CD14-positive monocyte (primary cell): ENCODE measurements at regions not wholly inside any gene's neighbourhood (a gene's known extent, or its start where the extent isn't known, plus 50 kb on each side); places are given as distances from the start of the nearest gene placed in this dataset.

ENCODE experiments used
- DNase-seq, 3 donors: peaks; one replicate each; pipeline ENCODE4 v3.0.0-alpha.2; 2011 to 2022
- H2AFZ ChIP-seq: 2 replicates; pipeline ENCODE4 v1.6.0; 2012; ENCODE audit warnings: mild to moderate bottlenecking, low read depth, low read length, inconsistent platforms; ENCODE audit not compliant: insufficient read depth, poor library complexity, severe bottlenecking
- H3K27ac ChIP-seq, 2 donors: 1 replicate in 1 of 2; 2 replicates in 1 of 2; pipeline ENCODE4 v1.5.1; 2012 to 2013; ENCODE audit warnings: low read length in 2 of 2, control low read depth in 1 of 2, inconsistent platforms in 1 of 2, low read depth in 1 of 2, mild to moderate bottlenecking in 1 of 2
- H3K27me3 ChIP-seq, 2 donors: one replicate each; pipeline versions ENCODE4 v1.6.0 to v1.6.1; 2011 to 2013; ENCODE audit warnings: low read length in 2 of 2; ENCODE audit not compliant: control insufficient read depth in 2 of 2, insufficient read depth in 2 of 2
- H3K36me3 ChIP-seq, 2 donors: replicated peaks in 1 of 2; 1 replicate in 1 of 2; 2 replicates in 1 of 2; pipeline versions ENCODE4 v1.5.1 to v1.6.1; 2012 to 2013; ENCODE audit warnings: low read length in 2 of 2, control low read depth in 1 of 2, inconsistent platforms in 1 of 2, mild to moderate bottlenecking in 1 of 2; ENCODE audit not compliant: insufficient read depth in 2 of 2, control insufficient read depth in 1 of 2
- H3K4me1 ChIP-seq, 2 donors: 1 replicate in 1 of 2; 2 replicates in 1 of 2; pipeline versions ENCODE4 v1.5.1 to v1.6.1; 2012 to 2013; ENCODE audit warnings: low read length in 2 of 2, control low read depth in 1 of 2, inconsistent platforms in 1 of 2, mild to moderate bottlenecking in 1 of 2, moderate library complexity in 1 of 2; ENCODE audit not compliant: insufficient read depth in 2 of 2, control insufficient read depth in 1 of 2
- H3K4me2 ChIP-seq: replicated peaks from 2 replicates; pipeline ENCODE3; 2012; ENCODE audit warnings: low read length, moderate library complexity, mild to moderate bottlenecking; ENCODE audit not compliant: poor library complexity, severe bottlenecking; ENCODE audit errors: extremely low read depth
- H3K4me3 ChIP-seq, 3 experiments: fragments of 200-600 bp in 1 of 3; sonication (generic) in 1 of 3; replicated peaks in 1 of 3; 1 replicate in 2 of 3; 2 replicates in 1 of 3; pipeline ENCODE4 v1.5.1; 2011 to 2013; ENCODE audit warnings: low read length in 3 of 3, mild to moderate bottlenecking in 3 of 3, control low read depth in 2 of 3, low read depth in 2 of 3, inconsistent platforms in 1 of 3, moderate library complexity in 1 of 3
- H3K79me2 ChIP-seq: 2 replicates; pipeline ENCODE4 v1.6.0; 2012; ENCODE audit warnings: mild to moderate bottlenecking, control low read depth, inconsistent platforms, low read length, moderate library complexity; ENCODE audit not compliant: insufficient read depth
- H3K9ac ChIP-seq: 2 replicates; pipeline ENCODE4 v1.6.0; 2017; ENCODE audit warnings: low read length, mild to moderate bottlenecking; ENCODE audit not compliant: insufficient read depth, poor library complexity, severe bottlenecking
- H3K9me3 ChIP-seq, 2 donors: replicated peaks in 1 of 2; 1 replicate in 1 of 2; 2 replicates in 1 of 2; pipeline versions ENCODE4 v1.5.1 to v1.6.1; 2012 to 2013; ENCODE audit warnings: low read length in 2 of 2, control low read depth in 1 of 2; ENCODE audit not compliant: control insufficient read depth in 1 of 2, insufficient read depth in 1 of 2
- H4K20me1 ChIP-seq: 2 replicates; pipeline ENCODE4 v1.6.0; 2012; ENCODE audit warnings: mild to moderate bottlenecking, low read length, control low read depth, moderate library complexity; ENCODE audit not compliant: insufficient read depth
- H3K27ac Mint-ChIP-seq, 7 donors: one replicate each; pipeline ENCODE4 v1.8.0; 2020; ENCODE audit warnings: mild to moderate bottlenecking in 7 of 7, mixed read lengths in 7 of 7, moderate library complexity in 6 of 7, inconsistent platforms in 2 of 7
- H3K27me3 Mint-ChIP-seq, 3 donors: one replicate each; pipeline ENCODE4 v1.8.0; 2021 to 2022; ENCODE audit warnings: low read depth in 3 of 3, mild to moderate bottlenecking in 3 of 3, mixed read lengths in 3 of 3, moderate library complexity in 3 of 3, inconsistent platforms in 1 of 3
- H3K36me3 Mint-ChIP-seq, 2 donors: one replicate each; pipeline ENCODE4 v1.8.0; 2020; ENCODE audit warnings: mixed read lengths in 2 of 2, inconsistent platforms in 1 of 2, mild to moderate bottlenecking in 1 of 2
- H3K4me1 Mint-ChIP-seq: one replicate; pipeline ENCODE4 v1.8.0; 2020; ENCODE audit warnings: mild to moderate bottlenecking, mixed read lengths
- H3K4me3 Mint-ChIP-seq, 2 donors: one replicate each; pipeline ENCODE4 v1.8.0; 2020; ENCODE audit warnings: mild to moderate bottlenecking in 2 of 2, mixed read lengths in 2 of 2, moderate library complexity in 1 of 2
- H3K9me3 Mint-ChIP-seq, 7 donors: one replicate each; pipeline ENCODE4 v1.8.0; 2020 to 2022; ENCODE audit warnings: mixed read lengths in 7 of 7, mild to moderate bottlenecking in 6 of 7, moderate library complexity in 6 of 7, inconsistent platforms in 2 of 7
- CTCF ChIP-seq: fragments of 200-600 bp; IDR thresholded peaks from one replicate; pipeline ENCODE4 v1.8.0; 2022; ENCODE audit warnings: antibody characterized with exemption, mild to moderate bottlenecking
- WGBS: methylation state at CpG from one replicate; pipeline ENCODE4 v1.1.5; 2013; ENCODE audit warnings: missing lambda C conversion rate; ENCODE audit not compliant: insufficient coverage; 5-methylcytosine and 5-hydroxymethylcytosine counted together
- intact Hi-C, 2 donors: fragments of 100-400 bp; cut with micrococcal nuclease; formaldehyde crosslinking; loops; one replicate each; pipeline versions ENCODE4 v1.15.0 to v1.15.1; 2023

DNA sequence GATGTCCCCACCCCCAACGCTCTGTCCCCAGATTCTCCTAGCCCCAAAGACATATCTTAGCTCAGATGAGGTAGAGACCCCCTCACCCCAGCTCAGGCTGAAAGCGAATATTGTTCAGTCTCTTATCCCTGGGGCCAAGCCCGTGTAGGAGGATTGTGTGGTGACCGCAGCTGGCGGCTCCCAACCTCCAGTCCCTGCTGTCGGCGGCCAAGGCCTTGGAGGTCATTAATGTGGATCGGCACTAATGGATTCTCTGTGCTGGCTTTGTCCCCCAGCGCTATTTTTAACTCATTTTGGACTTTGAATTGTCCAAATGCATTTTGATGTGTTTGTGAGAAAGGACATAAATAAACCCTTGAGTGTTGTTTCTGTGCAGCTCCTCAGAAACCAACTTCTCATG lies 124.2 kb downstream of the UQCRFS1 start:
- no peak for TF ChIP-seq CTCF
- H3K9ac ChIP-seq, result no peak overlapping the region
- H3K79me2 ChIP-seq, result no peaks in the 10 kb centered on the region
- no peaks in the 10 kb centered on the region for H3K36me3 Mint-ChIP-seq
- peaks cover 0 to 20% (median 13%) of the 10 kb centered on the region in 7 donors for H3K9me3 Mint-ChIP-seq
- no peak overlapping the region for H3K27ac Mint-ChIP-seq
- H2AFZ ChIP-seq, result no peak overlapping the region
- H3K4me1 ChIP-seq, result no peaks in the 10 kb centered on the region
- peaks cover 6 to 10% of the 10 kb centered on the region in 2 donors for H3K9me3 ChIP-seq
- no peaks in the 10 kb centered on the region for H3K36me3 ChIP-seq
- intact Hi-C loops, result no loop called here
- no peak overlapping the region for H3K4me2 ChIP-seq
- H3K4me3 ChIP-seq, result no peak overlapping the region
- no peaks in the 10 kb centered on the region for H3K27me3 Mint-ChIP-seq
- no peak for DNase-seq
- H3K4me3 Mint-ChIP-seq, result no peak overlapping the region
- no peaks in the 10 kb centered on the region for H4K20me1 ChIP-seq
- no peak overlapping the region for H3K27ac ChIP-seq
- WGBS, result 89% methylated on average over 6 of the region's 9 CpGs
- H3K27me3 ChIP-seq, result no peaks in the 10 kb centered on the region
- H3K4me1 Mint-ChIP-seq, result no peaks in the 10 kb centered on the region

GRCh38 chr19:29086646-29087045 lies 126.3 kb downstream of the UQCRFS1 start:
- H3K27me3 Mint-ChIP-seq, result no peaks in the 10 kb centered on the region
- Histone ChIP-seq H3K4me3 (no peak overlapping the region), H3K9ac (no peak overlapping the region), H3K4me2 (no peak overlapping the region), H3K27me3 (no peaks in the 10 kb centered on the region), H4K20me1 (no peaks in the 10 kb centered on the region), H3K79me2 (no peaks in the 10 kb centered on the region), H3K9me3 (peaks cover 0 to 2% of the 10 kb centered on the region in 2 donors), H3K27ac (no peak overlapping the region), H3K4me1 (no peaks in the 10 kb centered on the region), H2AFZ (no peak overlapping the region), H3K36me3 (no peaks in the 10 kb centered on the region)
- no peak for DNase-seq
- H3K27ac Mint-ChIP-seq, result no peak overlapping the region
- H3K9me3 Mint-ChIP-seq, result peaks cover 0 to 14% (median 3%) of the 10 kb centered on the region in 7 donors
- no peak for TF ChIP-seq CTCF
- no peak overlapping the region for H3K4me3 Mint-ChIP-seq
- intact Hi-C loops, result no loop called here
- 97% methylated on average over 10 of the region's 10 CpGs for WGBS
- H3K4me1 Mint-ChIP-seq, result no peaks in the 10 kb centered on the region
- no peaks in the 10 kb centered on the region for H3K36me3 Mint-ChIP-seq
